SIG-M5 (cell line): ENCODE measurements at regions not wholly inside any gene's neighbourhood (a gene's known extent, or its start where the extent isn't known, plus 50 kb on each side); places are given as distances from the start of the nearest gene placed in this dataset.
"Not testable (repeated sequence)": the region's sequence is repeated elsewhere in the genome, so short reads cannot be mapped to it uniquely, and the experiment has no call there.

Experiments used
- DNase-seq: peaks from one replicate; lab custom pipeline; 2025; lab: John Stamatoyannopoulos, UW

DNA sequence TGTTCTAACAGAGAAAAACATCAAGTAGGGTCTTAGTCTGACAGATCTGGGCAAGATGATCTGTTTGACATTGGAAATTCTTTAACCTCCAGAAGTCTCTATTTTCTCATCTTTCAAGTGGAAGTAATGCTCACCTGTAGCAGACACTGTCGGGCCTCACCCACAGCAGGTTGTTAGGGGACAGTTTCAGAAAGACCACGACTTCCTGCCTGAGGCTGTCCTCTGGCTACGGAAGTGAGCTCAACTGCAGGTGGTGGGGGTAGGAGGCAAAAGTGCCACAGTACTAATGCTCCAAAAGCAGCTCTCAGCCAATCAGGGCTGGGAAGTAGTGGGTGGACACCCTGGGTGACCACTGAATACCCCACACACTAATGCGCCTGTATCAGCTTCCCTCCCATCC is 111.4 kb upstream of the TOPAZ1 start:
- no peak for DNase-seq

DNA sequence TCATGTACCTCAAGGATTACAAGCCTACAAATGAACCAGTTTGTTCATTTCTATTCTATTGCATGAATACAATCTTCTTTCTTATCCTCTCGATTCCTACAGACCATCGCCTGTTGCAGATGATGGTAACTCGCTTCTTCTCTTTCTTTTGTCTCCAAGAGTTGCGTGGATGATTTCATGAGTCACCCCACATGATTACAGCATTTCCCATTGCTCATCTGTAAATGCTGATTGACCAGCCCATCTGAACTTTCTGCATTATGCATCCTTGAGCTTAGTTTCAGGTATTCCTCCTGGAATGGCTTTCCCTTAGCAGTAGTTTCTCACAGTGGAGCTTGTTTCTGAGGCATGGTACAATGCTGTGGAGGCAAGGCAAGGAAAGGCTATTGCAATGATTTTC is 109.6 kb upstream of the TOPAZ1 start:
- no peak for DNase-seq

DNA sequence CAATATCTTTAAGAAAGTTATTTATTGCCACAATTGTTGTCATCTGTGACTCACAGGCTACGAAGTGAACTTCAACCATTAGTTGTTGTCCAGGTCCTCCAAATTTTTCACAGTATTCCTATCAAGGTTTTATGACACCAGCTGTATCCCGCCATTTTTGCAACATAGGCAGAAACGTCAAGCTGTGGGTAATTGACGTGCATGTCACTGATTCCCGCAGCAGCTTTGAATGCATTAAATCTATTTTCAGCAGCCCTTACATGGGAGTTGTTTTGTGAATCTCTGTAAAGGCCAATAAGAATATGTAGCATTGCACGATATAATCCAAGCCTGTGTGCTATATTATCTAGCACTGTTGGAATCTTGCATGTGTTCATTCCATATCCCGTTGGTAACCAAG is 109.1 kb upstream of the TOPAZ1 start:
- DNase-seq, result no peak

DNA sequence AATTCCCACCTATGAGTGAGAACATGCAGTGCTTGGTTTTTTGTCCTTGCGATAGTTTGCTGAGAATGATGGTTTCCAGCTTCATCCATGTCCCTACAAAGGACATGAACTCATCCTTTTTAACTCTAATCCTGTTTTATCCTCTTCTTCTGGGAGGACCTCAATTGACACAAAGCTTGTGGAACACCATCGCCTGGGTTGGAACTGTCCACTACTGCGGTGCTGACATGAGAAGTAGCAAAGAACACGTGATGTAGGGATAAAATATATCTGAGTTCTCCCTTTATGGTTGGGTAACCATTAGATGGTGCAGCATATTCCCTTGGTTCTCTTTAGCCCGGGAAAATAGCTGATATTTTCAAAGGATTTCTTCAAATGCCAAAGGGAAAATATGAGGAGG is 105.3 kb upstream of the TOPAZ1 start:
- no peak for DNase-seq

DNA sequence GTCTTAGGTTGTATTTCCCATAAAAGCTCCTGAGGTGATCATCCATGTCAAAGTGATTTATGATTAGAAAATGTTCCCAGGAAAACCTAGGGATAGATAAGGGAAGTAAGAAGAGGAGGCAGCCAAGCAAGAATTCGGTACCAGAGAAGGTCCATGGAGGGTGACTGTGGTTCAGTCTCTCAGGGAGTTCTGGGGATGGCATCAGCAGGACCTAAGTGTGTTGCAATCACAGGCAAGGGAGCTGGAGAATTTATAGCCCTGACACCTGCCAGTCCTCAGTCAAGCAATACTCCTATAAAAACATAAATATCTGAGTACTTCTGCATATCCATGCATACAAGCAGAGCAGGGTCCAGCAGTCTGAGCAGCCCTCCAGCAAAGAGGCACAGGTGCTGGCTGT is 95.6 kb upstream of the TOPAZ1 start:
- no peak for DNase-seq

DNA sequence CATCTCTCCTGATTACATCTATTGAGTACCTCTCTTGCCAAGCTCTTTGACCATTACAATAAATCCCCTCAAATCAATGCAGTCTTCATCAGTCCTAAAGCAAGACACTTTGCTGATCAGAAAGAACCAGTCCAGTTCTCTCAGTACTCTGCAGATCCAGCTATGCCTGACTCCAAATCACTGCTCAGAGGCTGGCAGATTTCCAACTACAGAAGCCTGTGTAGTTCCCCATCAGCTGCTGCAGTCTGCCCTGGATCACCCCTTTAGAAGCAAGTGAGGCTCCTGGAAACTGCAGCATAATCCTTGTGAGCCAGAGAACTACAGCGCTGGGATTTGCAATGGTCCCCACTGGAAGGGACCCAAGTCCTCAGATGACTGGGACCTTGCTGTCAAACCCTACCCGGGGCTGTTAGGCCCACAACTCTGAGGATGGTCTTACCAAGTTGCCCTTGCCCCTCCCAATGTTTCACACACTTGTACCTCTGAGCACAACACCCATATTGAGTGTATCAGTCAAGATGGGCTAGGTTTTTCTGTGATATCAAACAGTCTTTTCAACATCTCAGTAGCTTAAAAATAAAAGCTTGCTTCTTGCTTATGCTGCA is 81.9 kb upstream of the TOPAZ1 start:
- no peak for DNase-seq

DNA sequence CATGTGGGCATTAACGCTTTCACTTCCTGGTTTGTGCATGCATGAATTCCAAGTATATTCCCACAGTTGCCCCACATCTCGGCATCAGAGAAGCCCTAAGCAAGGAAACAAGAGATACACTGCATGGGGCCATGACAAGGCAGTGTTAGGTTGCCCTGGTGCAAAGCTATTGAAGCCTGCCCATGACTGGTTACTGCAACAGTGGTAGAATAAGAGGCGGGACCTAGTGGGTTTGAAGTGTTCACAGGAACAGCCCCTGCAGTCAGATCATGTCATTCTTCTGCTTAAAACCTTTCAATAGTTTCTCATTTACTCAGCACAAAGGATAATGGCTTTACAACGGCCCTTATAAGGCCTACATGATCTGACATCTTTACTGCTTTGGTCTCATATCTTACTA is 80.9 kb upstream of the TOPAZ1 start:
- DNase-seq, result no peak

DNA sequence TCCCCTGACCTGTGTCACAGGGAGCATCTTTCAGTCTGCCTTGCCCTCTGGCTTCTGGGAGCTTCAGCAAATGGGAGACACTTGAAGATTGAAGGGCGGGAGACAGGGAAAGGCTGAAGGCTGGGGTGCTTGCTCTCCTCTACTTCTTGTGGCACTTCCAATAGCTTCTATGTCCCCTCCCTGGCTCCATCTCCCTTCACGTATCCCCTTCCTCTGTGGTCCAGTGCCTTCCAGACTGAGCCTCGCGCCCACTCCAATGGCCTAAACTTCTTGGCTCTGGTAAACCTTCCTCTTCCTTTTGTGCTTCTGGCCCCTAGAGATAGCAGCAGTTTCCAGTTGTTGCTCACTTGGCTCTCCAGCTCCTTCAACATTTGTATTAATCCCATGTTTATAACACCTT is 69.8 kb upstream of the TOPAZ1 start:
- no peak for DNase-seq

DNA sequence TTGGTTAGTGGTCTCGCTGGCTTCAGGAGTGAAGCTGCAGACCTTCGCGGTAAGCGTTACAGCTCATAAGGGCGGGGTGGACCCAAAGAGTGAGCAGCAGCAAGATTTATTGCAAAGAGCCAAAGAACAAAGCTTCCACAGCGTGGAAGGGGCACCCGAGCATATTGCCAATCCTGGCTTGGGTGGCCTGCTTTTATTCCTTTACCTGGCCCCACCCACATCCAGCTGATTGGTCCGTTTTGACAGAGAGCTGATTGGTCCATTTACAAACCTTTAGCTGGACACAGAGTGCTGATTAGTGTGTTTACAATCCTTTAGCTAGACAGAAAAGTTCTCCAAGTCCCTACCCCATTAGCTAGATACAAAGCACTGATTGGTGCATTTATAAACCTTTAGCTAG is 69.0 kb upstream of the TOPAZ1 start:
- DNase-seq, result not testable (repeated sequence)

DNA sequence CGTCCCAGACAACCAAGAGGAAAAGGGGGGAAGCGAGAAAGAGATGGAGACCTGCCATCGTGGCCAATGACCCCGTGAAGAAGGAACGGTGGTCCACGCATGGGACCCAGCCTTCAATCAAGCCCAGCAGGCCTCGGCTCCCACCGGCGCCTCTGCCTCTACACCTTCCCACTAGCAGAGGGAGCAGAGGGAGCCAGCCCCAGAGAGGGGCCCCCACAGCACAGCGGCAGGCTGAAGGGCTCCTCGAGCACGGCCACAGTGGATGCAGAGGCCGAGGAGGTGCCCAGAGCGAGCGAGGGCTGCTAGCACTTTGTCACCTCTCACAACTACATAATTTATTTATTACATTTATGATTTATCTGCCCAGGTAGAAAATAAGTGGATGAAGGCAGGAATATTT is 68.4 kb upstream of the TOPAZ1 start:
- DNase-seq, result no peak

DNA sequence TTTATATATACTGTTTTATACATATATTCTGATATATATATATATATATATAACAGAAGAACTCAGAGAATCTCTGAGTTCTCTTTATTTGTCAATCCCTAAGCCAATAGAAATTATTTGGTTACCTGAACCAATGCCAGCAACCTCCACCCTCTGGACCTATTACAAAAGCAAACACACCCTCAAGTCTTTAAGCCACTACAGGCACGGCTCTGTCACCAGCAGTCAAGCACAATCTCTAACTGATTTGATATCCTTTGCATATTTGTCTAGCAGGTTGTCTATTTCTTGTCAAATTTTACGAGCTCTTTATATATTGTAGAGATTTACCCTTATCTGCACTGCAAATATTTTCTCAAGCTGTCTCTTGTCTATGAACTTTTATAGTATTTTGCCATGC is 66.6 kb upstream of the TOPAZ1 start:
- no peak for DNase-seq

DNA sequence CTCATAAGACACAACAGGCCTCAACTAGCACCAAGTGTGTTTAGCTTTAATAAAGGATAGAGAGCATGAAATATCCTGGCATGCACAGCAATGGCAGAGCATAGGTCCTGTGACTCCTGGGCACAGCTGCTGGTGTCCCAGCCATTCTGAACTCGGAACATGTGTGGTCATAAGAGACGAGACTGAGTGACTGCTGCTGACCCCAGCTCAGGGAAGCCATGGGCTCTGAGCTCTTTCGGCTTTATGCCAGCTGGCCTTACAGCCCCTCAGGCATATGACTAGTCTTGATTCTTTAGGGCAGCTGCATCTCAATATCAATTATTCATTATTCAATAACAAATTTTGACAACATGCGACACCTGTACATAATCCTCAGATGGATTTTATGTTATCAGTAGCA is 62.4 kb upstream of the TOPAZ1 start:
- no peak for DNase-seq

DNA sequence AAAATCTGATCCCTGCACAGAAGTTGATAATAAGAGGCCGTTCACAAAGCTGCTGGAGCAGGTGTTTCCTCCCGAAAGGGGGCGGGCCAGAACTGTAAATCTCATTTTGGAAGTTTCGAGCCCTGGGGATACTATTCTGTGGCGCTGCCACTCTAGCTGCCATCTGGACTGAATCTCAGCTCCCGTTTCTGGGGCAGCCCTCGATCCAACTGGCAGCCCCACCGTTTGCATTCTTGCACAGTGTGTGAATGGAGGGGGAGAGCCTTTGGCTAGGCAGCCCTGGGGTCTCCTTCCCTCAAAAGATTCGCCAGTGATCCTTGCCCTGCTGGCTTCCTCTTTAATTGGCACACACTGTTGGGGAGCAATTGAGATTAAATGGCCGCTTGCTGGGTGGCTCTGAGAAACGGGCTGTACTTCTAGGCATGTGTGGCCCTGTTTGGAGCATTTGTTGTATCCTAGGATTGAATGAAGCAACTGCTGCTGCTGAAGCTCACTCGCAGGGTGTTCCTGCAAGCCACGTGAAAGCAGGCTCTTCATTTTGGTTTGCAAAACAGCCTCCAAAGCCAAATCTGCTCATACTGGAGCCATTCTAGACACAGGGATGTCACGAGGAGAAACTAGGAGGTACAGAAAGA is 57.2 kb upstream of the TOPAZ1 start:
- DNase-seq, result no peak

DNA sequence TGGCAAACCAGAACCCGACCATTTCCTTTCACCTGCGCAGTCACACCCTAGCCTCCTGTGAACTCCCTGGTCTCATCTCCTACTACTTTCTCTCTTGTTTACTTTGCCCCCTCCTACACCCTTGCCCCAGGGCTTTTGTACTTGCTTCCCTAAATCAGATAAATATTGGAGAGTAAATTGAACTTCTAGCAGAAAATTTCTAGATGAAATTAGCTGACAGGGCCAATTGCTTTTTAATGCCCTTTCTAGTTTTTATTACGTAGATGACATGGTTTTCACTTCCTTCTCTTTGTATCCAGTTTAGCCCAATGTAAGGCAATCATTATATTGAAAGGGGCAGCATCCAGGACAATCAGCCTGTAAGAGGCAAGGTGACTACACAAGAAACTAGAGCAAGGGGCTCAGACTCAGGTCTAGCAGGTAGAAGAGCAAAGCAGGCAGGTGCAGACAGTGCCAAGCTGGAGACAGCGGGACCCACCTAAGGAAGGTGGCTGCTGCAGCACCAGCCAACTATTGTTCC is 56.2 kb upstream of the TOPAZ1 start:
- DNase-seq, result no peak

DNA sequence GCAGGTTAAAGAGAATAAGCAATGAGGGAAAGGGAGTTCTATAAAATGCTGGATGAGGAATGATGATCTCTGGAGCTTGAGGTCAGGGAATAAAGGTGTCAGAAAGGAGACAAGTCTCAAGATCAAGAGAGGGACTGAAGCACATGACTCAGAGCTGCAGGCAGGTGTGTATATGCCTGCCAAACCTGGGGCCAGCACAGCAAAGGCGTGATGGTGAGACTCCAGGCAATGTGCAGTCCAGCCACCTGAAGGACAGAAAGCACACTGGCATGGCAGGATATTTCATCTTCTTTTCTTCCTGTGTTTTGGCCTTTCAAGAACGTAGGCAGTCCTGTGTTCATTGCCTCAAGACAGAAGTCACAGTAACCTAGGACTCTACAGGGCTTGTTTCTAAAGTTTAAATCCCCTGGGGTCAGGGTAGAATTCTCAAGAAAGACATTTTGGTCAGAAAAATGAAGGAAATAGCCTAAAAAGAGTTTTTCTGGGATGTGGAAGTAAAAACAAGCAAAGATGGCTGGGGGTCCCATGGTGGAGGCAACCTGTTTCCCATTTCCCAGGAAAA is 55.5 kb upstream of the TOPAZ1 start:
- no peak for DNase-seq

DNA sequence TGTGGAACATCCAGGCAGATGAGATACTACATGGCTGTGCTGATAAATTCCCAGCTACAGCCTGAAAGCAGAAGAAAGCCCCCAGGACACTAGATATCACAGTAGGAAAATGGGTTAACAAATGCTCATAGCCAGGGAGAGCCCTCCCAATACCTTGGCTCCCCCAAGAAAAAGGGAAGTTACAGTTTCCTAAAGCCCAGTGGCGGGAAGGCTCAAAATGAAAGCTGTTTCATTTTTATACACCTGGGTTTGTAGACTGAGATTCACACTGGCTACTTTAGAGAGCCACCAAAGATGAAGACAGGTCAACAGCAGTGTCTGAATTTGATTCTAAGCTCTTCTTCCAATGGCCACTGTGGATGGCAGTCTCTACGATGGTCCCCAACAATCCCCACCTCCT is 55.0 kb upstream of the TOPAZ1 start:
- no peak for DNase-seq
